ENCODE measurements at regions not wholly inside any gene's neighbourhood (a gene's known extent, or its start where the extent isn't known, plus 50 kb on each side); places are given as distances from the start of the nearest gene placed in this dataset.
A peak's percentile ranks its signal among the peaks of the same experiment; 100 is the strongest.
"Not testable (repeated sequence)": the region's sequence is repeated elsewhere in the genome, so short reads cannot be mapped to it uniquely, and the experiment has no call there.

DNA sequence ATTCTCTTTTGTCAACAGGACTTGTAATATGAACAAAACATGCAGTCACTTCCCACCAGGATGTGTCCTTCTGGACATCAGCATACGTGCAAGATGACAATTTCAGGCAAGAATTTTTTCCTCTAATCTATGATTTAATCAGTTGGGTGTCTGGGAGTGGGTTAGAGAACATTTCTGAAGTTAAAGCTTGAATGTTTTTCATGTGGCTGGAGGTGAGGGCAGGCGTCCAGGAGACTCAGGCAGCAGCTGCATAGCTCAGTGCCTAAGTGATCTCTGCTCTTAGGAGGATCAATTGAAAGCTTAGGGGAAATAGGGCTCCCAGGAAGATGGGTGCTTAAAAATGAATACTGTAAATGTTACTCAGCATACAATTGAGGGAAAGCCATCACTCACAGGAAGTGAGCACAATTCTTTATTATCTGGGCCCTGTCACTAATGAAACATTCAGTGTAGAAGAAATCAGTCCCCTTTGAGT lies 457.6 kb upstream of the KLF6 start:
- peak overlapping the region; percentile 13; the same call in 1 of the 2 replicates for H3K4me3 ChIP-seq (ENCODE audit: control insufficient read depth, low read depth, low read length)
- TF ChIP-seq, protein P1, sequence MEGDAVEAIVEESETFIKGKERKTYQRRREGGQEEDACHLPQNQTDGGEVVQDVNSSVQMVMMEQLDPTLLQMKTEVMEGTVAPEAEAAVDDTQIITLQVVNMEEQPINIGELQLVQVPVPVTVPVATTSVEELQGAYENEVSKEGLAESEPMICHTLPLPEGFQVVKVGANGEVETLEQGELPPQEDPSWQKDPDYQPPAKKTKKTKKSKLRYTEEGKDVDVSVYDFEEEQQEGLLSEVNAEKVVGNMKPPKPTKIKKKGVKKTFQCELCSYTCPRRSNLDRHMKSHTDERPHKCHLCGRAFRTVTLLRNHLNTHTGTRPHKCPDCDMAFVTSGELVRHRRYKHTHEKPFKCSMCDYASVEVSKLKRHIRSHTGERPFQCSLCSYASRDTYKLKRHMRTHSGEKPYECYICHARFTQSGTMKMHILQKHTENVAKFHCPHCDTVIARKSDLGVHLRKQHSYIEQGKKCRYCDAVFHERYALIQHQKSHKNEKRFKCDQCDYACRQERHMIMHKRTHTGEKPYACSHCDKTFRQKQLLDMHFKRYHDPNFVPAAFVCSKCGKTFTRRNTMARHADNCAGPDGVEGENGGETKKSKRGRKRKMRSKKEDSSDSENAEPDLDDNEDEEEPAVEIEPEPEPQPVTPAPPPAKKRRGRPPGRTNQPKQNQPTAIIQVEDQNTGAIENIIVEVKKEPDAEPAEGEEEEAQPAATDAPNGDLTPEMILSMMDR (IDR thresholded peaks at IDR 0.05; ENCODE audit: control insufficient read depth, insufficient read depth, low read depth, low read length, missing control alignments): no peak

DNA sequence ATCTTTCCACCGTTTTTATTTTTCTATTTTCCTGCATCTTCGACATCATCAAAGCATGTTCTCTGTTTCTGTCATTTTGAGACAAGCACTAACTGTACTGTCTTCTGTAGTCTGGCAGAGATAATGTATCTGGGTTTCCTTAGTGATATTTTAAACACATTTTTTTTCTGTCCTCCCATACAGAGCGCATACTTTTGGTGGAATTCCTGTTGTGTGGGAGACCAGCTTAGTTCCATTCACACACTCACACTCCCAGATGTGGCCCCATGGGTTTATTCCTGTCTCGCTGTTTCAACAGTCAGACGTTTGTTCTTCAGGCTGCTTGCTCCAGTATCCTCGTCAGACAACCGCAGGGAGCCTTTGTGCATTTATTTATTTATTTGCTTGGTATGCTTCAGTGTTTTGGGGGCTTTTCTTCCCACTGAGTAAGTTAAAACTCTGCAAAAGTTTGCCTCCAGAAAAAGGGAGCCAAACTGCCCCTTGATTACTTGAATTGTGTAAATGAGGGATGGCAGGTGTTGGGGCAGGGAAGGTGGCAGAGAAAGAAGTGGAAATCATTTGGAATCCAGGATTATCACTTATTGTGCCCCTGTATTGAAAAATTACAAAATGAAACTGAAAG lies 456.8 kb upstream of the KLF6 start:
- TF ChIP-seq, protein P1 (IDR thresholded peaks at IDR 0.05; ENCODE audit: control insufficient read depth, insufficient read depth, low read depth, low read length, missing control alignments): no peak
- H3K4me3 ChIP-seq (ENCODE audit: control insufficient read depth, low read depth, low read length): peak overlapping the region; percentile 13
- peak; percentile 100 for DNase-seq (ENCODE audit: low read depth)

More for the DNA sequence above, 457.6 kb upstream of the KLF6 start:
- no peak for DNase-seq (ENCODE audit: low read depth)

DNA sequence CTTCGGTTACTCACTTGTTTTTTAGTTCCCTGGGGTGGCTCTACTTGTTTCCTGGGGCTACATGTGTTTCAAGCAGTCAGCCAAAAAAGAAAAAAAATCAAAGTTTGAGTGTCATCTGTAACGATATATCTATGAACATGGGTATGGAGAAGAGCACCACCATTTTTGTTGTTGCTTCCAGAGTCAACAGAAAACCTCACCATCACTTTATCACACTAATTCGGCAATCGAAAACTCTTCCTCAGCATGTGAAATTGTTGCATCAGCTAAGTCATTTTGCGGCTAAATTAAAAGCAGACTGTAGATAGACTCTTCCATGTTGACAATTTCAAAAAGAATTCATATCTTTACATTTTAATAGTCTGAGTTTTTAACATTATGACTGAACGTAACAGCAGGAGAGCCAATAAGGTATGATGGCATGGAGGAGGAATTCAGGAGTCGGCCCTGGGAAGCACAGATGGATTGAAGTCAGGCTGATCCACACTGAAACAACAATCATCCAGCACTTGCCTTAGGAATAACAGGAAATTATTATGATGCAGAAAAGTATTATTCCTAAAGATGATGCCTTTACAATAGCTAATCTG lies 455.7 kb upstream of the KLF6 start:
- TF ChIP-seq, protein P1 (IDR thresholded peaks at IDR 0.05; ENCODE audit: control insufficient read depth, insufficient read depth, low read depth, low read length, missing control alignments): no peak

DNA sequence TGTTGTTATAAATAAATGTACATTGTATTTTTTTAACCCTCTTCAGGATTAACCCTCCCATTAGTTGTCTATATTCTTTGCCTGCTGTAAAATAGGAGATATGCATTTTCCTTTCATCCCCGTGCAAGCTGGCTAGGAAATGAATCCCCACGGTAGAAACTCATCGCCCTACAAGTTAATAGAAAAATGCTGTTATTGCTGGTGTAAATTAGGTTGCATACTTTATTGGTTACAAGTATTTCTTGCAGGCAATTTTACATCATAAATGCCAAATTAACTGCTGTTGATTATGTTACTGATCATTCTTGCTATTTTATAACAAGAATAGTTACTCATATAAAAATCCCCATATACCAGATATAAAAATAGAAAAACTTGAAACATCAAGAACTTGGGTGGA lies 454.2 kb upstream of the KLF6 start:
- DNase-seq (ENCODE audit: low read depth): no peak
- TF ChIP-seq, protein P1 (IDR thresholded peaks at IDR 0.05; ENCODE audit: control insufficient read depth, insufficient read depth, low read depth, low read length, missing control alignments): no peak
- H3K4me3 ChIP-seq (ENCODE audit: control insufficient read depth, low read depth, low read length): no peak overlapping the region

More for the DNA sequence above, 455.7 kb upstream of the KLF6 start:
- no peak overlapping the region for H3K4me3 ChIP-seq (ENCODE audit: control insufficient read depth, low read depth, low read length)
- peak; percentile 77 for DNase-seq (ENCODE audit: low read depth)

DNA sequence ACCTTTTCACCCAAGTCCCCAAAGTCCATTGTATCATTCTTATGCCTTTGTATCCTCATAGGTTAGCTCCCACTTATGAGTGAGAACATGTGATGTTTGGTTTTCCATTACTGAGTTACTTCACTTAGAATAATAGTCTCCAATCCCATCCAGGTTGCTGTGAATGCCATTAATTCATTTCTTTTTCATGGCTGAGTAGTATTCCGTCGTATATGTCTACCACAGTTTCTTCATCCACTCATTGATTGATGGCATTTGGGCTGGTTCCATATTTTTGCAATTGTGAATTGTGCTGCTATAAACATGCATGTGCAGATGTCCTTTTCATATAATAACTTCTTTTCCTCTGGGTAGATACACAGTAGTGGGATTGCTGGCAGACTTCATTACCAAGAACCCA lies 451.9 kb upstream of the KLF6 start:
- H3K4me3 ChIP-seq (ENCODE audit: control insufficient read depth, low read depth, low read length); DNase-seq (ENCODE audit: low read depth): not testable (repeated sequence)

DNA sequence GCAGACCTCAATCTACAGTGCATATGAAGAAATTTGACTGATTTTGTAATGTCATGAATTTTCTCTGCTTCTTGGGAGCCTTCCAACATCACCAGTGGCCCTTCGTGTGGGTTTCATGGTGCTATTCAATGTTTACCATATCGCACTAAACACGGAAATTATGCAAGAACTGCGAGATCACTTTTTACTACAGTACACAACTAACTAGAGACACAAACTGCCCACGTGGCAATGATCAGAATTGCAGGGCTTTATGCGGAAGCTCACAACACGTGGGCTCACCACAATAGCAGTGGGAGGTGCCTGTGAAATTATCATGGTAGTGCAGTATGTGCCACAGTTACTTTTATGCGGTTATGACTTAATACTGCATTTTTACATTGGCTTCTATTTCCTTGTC lies 449.7 kb upstream of the KLF6 start:
- no peak overlapping the region for H3K4me3 ChIP-seq (ENCODE audit: control insufficient read depth, low read depth, low read length)
- DNase-seq (ENCODE audit: low read depth): no peak
- TF ChIP-seq, protein P1 (IDR thresholded peaks at IDR 0.05; ENCODE audit: control insufficient read depth, insufficient read depth, low read depth, low read length, missing control alignments): no peak

DNA sequence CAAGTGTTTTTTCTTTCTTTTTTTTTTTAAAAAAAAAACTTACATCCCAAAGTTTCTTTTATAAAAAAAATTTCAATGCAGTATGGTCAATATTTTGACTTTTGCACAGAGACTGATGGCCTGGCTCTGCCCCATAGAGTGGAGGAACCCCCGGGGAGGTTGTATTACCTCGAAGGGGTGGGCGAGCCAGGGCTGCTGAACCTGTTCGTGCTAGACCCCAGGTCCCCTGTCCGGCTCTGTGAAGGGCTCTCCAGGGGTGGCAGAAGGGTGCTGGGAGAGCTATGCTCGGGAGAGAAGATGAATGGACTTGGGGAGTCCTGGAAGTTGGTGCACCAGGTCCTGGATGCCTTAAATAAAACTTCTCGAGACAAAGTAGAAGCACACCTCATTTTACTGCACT lies 446.4 kb upstream of the KLF6 start:
- TF ChIP-seq, protein P1 (IDR thresholded peaks at IDR 0.05; ENCODE audit: control insufficient read depth, insufficient read depth, low read depth, low read length, missing control alignments): no peak
- H3K4me3 ChIP-seq (ENCODE audit: control insufficient read depth, low read depth, low read length): no peak overlapping the region
- no peak for DNase-seq (ENCODE audit: low read depth)

Measured in AG09309 (cell line).